ENCODE measurements at regions not wholly inside any gene's neighbourhood (a gene's known extent, or its start where the extent isn't known, plus 50 kb on each side); places are given as distances from the start of the nearest gene placed in this dataset.
"Not testable (repeated sequence)": the region's sequence is repeated elsewhere in the genome, so short reads cannot be mapped to it uniquely, and the experiment has no call there.

DNA sequence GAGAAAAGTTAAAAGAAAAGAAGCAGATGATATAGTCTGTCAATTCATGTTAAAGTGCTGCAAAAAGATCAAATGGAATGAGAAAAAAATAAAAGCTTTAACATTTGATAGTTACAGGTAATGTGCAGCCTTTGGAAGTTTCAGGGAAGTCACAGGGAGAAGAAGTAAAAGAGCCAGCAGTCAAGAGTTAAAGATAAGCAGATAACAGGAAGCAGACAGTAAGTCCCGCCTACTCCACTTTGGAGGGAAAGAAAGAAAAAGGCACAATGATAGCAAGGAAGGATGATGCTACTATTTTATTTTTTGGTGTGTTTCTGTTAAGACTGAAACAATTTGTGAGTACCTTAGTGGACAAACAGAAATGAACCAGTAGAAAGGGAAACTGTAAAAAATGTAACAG lies 111.1 kb upstream of the KRR1 start:
- TF ChIP-seq ARNTL (CRISPR knock-in tag; IDR thresholded peaks at IDR 0.05; ENCODE audit: borderline replicate concordance, low read depth): no peak
- no peak for TF ChIP-seq ZNF70 (CRISPR knock-in tag; IDR thresholded peaks at IDR 0.05)
- TF ChIP-seq CSDC2 (CRISPR knock-in tag; IDR thresholded peaks at IDR 0.05): no peak
- TF ChIP-seq TCF4 (CRISPR knock-in tag; IDR thresholded peaks at IDR 0.05; ENCODE audit: borderline replicate concordance): no peak
- no peak for TF ChIP-seq RARB (CRISPR knock-in tag; IDR thresholded peaks at IDR 0.05)
- TF ChIP-seq ESRRG (CRISPR knock-in tag; IDR thresholded peaks at IDR 0.05): no peak
- TF ChIP-seq ZC3H10 (CRISPR knock-in tag; IDR thresholded peaks at IDR 0.05): no peak
- TF ChIP-seq ZFP3 (CRISPR knock-in tag; IDR thresholded peaks at IDR 0.05): no peak
- no peak for TF ChIP-seq GLIS3 (CRISPR knock-in tag; IDR thresholded peaks at IDR 0.05)
- TF ChIP-seq, protein P1, sequence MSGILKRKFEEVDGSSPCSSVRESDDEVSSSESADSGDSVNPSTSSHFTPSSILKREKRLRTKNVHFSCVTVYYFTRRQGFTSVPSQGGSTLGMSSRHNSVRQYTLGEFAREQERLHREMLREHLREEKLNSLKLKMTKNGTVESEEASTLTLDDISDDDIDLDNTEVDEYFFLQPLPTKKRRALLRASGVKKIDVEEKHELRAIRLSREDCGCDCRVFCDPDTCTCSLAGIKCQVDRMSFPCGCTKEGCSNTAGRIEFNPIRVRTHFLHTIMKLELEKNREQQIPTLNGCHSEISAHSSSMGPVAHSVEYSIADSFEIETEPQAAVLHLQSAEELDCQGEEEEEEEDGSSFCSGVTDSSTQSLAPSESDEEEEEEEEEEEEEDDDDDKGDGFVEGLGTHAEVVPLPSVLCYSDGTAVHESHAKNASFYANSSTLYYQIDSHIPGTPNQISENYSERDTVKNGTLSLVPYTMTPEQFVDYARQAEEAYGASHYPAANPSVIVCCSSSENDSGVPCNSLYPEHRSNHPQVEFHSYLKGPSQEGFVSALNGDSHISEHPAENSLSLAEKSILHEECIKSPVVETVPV (CRISPR knock-in tag; IDR thresholded peaks at IDR 0.05): no peak
- TF ChIP-seq, protein P2, sequence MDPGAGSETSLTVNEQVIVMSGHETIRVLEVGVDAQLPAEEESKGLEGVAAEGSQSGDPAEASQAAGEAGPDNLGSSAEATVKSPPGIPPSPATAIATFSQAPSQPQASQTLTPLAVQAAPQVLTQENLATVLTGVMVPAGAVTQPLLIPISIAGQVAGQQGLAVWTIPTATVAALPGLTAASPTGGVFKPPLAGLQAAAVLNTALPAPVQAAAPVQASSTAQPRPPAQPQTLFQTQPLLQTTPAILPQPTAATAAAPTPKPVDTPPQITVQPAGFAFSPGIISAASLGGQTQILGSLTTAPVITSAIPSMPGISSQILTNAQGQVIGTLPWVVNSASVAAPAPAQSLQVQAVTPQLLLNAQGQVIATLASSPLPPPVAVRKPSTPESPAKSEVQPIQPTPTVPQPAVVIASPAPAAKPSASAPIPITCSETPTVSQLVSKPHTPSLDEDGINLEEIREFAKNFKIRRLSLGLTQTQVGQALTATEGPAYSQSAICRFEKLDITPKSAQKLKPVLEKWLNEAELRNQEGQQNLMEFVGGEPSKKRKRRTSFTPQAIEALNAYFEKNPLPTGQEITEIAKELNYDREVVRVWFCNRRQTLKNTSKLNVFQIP (CRISPR knock-in tag; IDR thresholded peaks at IDR 0.05; ENCODE audit: borderline replicate concordance, low read depth): no peak
- no peak for TF ChIP-seq SNAI2 (CRISPR knock-in tag; IDR thresholded peaks at IDR 0.05)
- TF ChIP-seq TSHZ2 (CRISPR knock-in tag; IDR thresholded peaks at IDR 0.05): no peak
- TF ChIP-seq BACH2 (CRISPR knock-in tag; IDR thresholded peaks at IDR 0.05; ENCODE audit: borderline replicate concordance): no peak
- TF ChIP-seq, protein P3, sequence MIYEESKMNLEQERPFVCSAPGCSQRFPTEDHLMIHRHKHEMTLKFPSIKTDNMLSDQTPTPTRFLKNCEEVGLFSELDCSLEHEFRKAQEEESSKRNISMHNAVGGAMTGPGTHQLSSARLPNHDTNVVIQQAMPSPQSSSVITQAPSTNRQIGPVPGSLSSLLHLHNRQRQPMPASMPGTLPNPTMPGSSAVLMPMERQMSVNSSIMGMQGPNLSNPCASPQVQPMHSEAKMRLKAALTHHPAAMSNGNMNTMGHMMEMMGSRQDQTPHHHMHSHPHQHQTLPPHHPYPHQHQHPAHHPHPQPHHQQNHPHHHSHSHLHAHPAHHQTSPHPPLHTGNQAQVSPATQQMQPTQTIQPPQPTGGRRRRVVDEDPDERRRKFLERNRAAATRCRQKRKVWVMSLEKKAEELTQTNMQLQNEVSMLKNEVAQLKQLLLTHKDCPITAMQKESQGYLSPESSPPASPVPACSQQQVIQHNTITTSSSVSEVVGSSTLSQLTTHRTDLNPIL (CRISPR knock-in tag; IDR thresholded peaks at IDR 0.05; ENCODE audit: low read depth): no peak
- no peak for TF ChIP-seq TOX (CRISPR knock-in tag; IDR thresholded peaks at IDR 0.05; ENCODE audit: borderline replicate concordance)
- no peak for TF ChIP-seq ZFP30 (CRISPR knock-in tag; IDR thresholded peaks at IDR 0.05)
- no peak for TF ChIP-seq PPARA (CRISPR knock-in tag; IDR thresholded peaks at IDR 0.05; ENCODE audit: borderline replicate concordance)
- ATAC-seq: no peak

GRCh38 chr12:75614396-75614795 lies 103.0 kb upstream of the KRR1 start:
- not testable (repeated sequence) for ATAC-seq

DNA sequence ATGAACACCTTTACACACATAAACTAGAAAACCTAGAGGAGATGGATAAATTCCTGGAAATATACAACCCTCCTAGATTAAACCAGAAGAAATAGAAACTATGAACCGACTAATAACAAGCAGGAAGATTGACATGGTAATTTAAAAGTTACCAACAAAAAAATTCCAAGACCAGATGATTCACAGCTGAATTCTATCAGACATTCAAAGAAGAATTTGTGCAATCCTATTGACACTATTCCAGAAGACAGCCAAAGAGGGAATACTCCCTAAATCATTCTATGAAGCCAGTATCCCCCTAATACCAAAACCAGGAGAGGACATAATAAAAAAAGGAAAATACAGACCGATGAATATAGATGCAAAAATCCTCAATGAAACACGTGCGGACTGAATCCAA lies 102.6 kb upstream of the KRR1 start:
- TF ChIP-seq, protein P3 (CRISPR knock-in tag; IDR thresholded peaks at IDR 0.05; ENCODE audit: low read depth): no peak
- no peak for TF ChIP-seq RARB (CRISPR knock-in tag; IDR thresholded peaks at IDR 0.05)
- TF ChIP-seq BACH2 (CRISPR knock-in tag; IDR thresholded peaks at IDR 0.05; ENCODE audit: borderline replicate concordance): no peak
- no peak for TF ChIP-seq GLIS3 (CRISPR knock-in tag; IDR thresholded peaks at IDR 0.05)
- TF ChIP-seq, protein P1 (CRISPR knock-in tag; IDR thresholded peaks at IDR 0.05): no peak
- no peak for TF ChIP-seq SNAI2 (CRISPR knock-in tag; IDR thresholded peaks at IDR 0.05)
- ATAC-seq: no peak

- no peak for TF ChIP-seq PPARA (CRISPR knock-in tag; IDR thresholded peaks at IDR 0.05; ENCODE audit: borderline replicate concordance)
- no peak for TF ChIP-seq PATZ1 (CRISPR knock-in tag; IDR thresholded peaks at IDR 0.05; ENCODE audit: borderline replicate concordance)
- TF ChIP-seq TSHZ2 (CRISPR knock-in tag; IDR thresholded peaks at IDR 0.05): no peak
- TF ChIP-seq GLIS3 (CRISPR knock-in tag; IDR thresholded peaks at IDR 0.05): no peak
- no peak for TF ChIP-seq ZNF70 (CRISPR knock-in tag; IDR thresholded peaks at IDR 0.05)
- no peak for TF ChIP-seq ISL1 (CRISPR knock-in tag; IDR thresholded peaks at IDR 0.05)
- ATAC-seq: no peak
Observed at GRCh38 chr12:75611041-75611440, 99.6 kb upstream of the KRR1 start.

All from SK-N-SH treated with all-trans-retinoic acid at 6 μM for 48 hours (cell line).